Calu3 (cell line): ENCODE measurements at regions not wholly inside any gene's neighbourhood (a gene's known extent, or its start where the extent isn't known, plus 50 kb on each side); places are given as distances from the start of the nearest gene placed in this dataset.
A peak's percentile ranks its signal among the peaks of the same experiment; 100 is the strongest.

Experiments
- BruUV-seq: library from RNA; stranded (reverse); fragments of 400-500 nt; replicated peaks from 2 replicates; lab custom pipeline; 2021; lab: Mats Ljungman, UMichigan
- CTCF ChIA-PET: fragments of 300-600 bp; sonication (Branson Sonifier 250); formaldehyde crosslinking; loops from one replicate; lab custom pipeline; 2022; ENCODE audit warnings: antibody characterized with exemption; lab: Charles Lee
- DNase-seq: peaks from one replicate; pipeline ENCODE4 v3.0.0; 2022
- H3K27ac Mint-ChIP-seq: one replicate; pipeline ENCODE4 v1.8.0; 2022; ENCODE audit warnings: mixed read lengths; ENCODE audit not compliant: unreplicated experiment
- H3K27me3 Mint-ChIP-seq: one replicate; pipeline ENCODE4 v1.8.0; 2022; ENCODE audit warnings: mixed read lengths; ENCODE audit not compliant: unreplicated experiment
- H3K36me3 Mint-ChIP-seq: one replicate; pipeline ENCODE4 v1.8.0; 2022; ENCODE audit warnings: mild to moderate bottlenecking, moderate library complexity, mixed read lengths; ENCODE audit not compliant: insufficient read depth, unreplicated experiment
- H3K4me1 Mint-ChIP-seq: one replicate; pipeline ENCODE4 v1.8.0; 2022; ENCODE audit warnings: mild to moderate bottlenecking, low read depth, mixed read lengths; ENCODE audit not compliant: unreplicated experiment
- H3K4me3 Mint-ChIP-seq: one replicate; pipeline ENCODE4 v1.8.0; 2022; ENCODE audit warnings: mild to moderate bottlenecking, low read depth, moderate library complexity, mixed read lengths; ENCODE audit not compliant: unreplicated experiment
- H3K9me3 Mint-ChIP-seq: one replicate; pipeline ENCODE4 v1.8.0; 2022; ENCODE audit warnings: low read depth, mixed read lengths; ENCODE audit not compliant: unreplicated experiment
- CTCF ChIP-seq: fragments of 200-600 bp; IDR thresholded peaks from one replicate; pipeline ENCODE4 v1.8.0; 2022; ENCODE audit warnings: antibody characterized with exemption; ENCODE audit not compliant: unreplicated experiment
- intact Hi-C: fragments of 100-400 bp; cut with micrococcal nuclease; formaldehyde crosslinking; loops from one replicate; pipeline ENCODE4 v1.10.0; 2022; ENCODE audit not compliant: unreplicated experiment

- TF ChIP-seq CTCF: no peak
- BruUV-seq: TSS peak; percentile 72
- peaks cover 57% of the 10 kb centered on the region for H3K4me1 Mint-ChIP-seq
- intact Hi-C loops: loop anchor here (2.0 to 5.0 kb wide), 3 partner anchors 42 to 102 kb away; no protein-coding TSS in a partner anchor
- CTCF ChIA-PET: interaction anchor here (0.6 to 2.3 kb wide), 3 partner anchors 42 to 218 kb away, joined by 3 to 10 read pairs (median 3); partner anchors contain the start of gene NEDD9
- no peaks in the 10 kb centered on the region for H3K27me3 Mint-ChIP-seq
- H3K27ac Mint-ChIP-seq: peak overlapping the region; percentile 98
- peak overlapping the region; percentile 42 for H3K4me3 Mint-ChIP-seq
- H3K36me3 Mint-ChIP-seq: peaks cover 26% of the 10 kb centered on the region
- DNase-seq: peak; percentile 21
- H3K9me3 Mint-ChIP-seq: no peaks in the 10 kb centered on the region
These were observed 86.7 kb upstream of the NEDD9 start for GRCh38 chr6:11318835-11319813.

GRCh38 chr6:11317885-11318771, 85.7 kb upstream of the NEDD9 start:
- peak overlapping the region; percentile 98 for H3K27ac Mint-ChIP-seq
- intact Hi-C loops: loop anchor here (2.0 to 5.0 kb wide), 3 partner anchors 41 to 101 kb away; no protein-coding TSS in a partner anchor
- peaks cover 26% of the 10 kb centered on the region for H3K36me3 Mint-ChIP-seq
- H3K9me3 Mint-ChIP-seq: peaks cover under 1% of the 10 kb centered on the region
- CTCF ChIA-PET: interaction anchor here (1.0 to 2.3 kb wide), 2 partner anchors 41 to 86 kb away, joined by 3 to 10 read pairs; partner anchors contain the start of gene NEDD9
- H3K27me3 Mint-ChIP-seq: no peaks in the 10 kb centered on the region
- H3K4me3 Mint-ChIP-seq: no peak overlapping the region
- peaks cover 53% of the 10 kb centered on the region for H3K4me1 Mint-ChIP-seq
- peak; percentile 73 for DNase-seq
- TF ChIP-seq CTCF: no peak
- BruUV-seq: TSS peak; percentile 91

GRCh38 chr6:11315743-11316437, 83.4 kb upstream of the NEDD9 start:
- intact Hi-C loops: loop anchor here (5.0 kb wide), 2 partner anchors 39 to 99 kb away; no protein-coding TSS in a partner anchor
- CTCF ChIA-PET: interaction anchor here (1.0 to 1.6 kb wide), 2 partner anchors 77 to 84 kb away, joined by 3 to 7 read pairs; partner anchors contain the start of gene NEDD9
- Mint-ChIP-seq H3K36me3 (peaks cover 26% of the 10 kb centered on the region), H3K27me3 (no peaks in the 10 kb centered on the region), H3K4me3 (peak overlapping the region; percentile 22), H3K27ac (peak overlapping the region; percentile 98), H3K4me1 (peaks cover 40% of the 10 kb centered on the region), H3K9me3 (peaks cover 4% of the 10 kb centered on the region)
- no TSS peak for BruUV-seq
- peak; percentile 47 for DNase-seq
- TF ChIP-seq CTCF: no peak
